Cardiac muscle cell (in vitro differentiated cells and primary cell): ENCODE measurements at regions not wholly inside any gene's neighbourhood (a gene's known extent, or its start where the extent isn't known, plus 50 kb on each side); places are given as distances from the start of the nearest gene placed in this dataset.

ENCODE experiments used
- DNase-seq, 2 donors: peaks; one replicate each; pipeline versions ENCODE4 v3.0.0 to v3.0.0-alpha.2; 2010 to 2017; ENCODE audit warnings: low read depth in 1 of 2, low spot score in 1 of 2
- H3K27ac ChIP-seq: fragments of 200-600 bp; sonication (generic); 2 replicates; pipeline ENCODE4 v1.5.1; 2016
- H3K27me3 ChIP-seq: fragments of 200-600 bp; sonication (generic); 2 replicates; pipeline ENCODE4 v1.6.0; 2016; ENCODE audit warnings: control low read depth
- H3K36me3 ChIP-seq: fragments of 200-600 bp; sonication (generic); 2 replicates; pipeline ENCODE4 v1.5.1; 2016; ENCODE audit warnings: control low read depth
- H3K4me1 ChIP-seq: fragments of 200-600 bp; sonication (generic); 2 replicates; pipeline ENCODE4 v1.8.1; 2017; ENCODE audit warnings: low read depth, mild to moderate bottlenecking, mixed run types
- H3K4me3 ChIP-seq: fragments of 200-600 bp; sonication (generic); 2 replicates; pipeline ENCODE4 v1.5.1; 2016; ENCODE audit warnings: mild to moderate bottlenecking
- H3K9me3 ChIP-seq: fragments of 200-600 bp; sonication (generic); 2 replicates; pipeline ENCODE4 v1.5.1; 2017; ENCODE audit warnings: low read depth, mild to moderate bottlenecking, control low read depth
- CTCF ChIP-seq: IDR thresholded peaks from 2 replicates; pipeline ENCODE4 v1.5.1; 2012; ENCODE audit warnings: low read depth, mild to moderate bottlenecking, low read length

GRCh38 chr19:30117636-30118145 is 175.7 kb downstream of the URI1 start:
- Histone ChIP-seq H3K9me3 (no peaks in the 10 kb centered on the region), H3K4me1 (no peaks in the 10 kb centered on the region)

GRCh38 chr19:30118221-30118620 is 176.2 kb downstream of the URI1 start:
- no peaks in the 10 kb centered on the region for H3K27me3 ChIP-seq
- no peak overlapping the region for H3K27ac ChIP-seq
- no peak for TF ChIP-seq CTCF
- no peak for DNase-seq
- no peaks in the 10 kb centered on the region for H3K36me3 ChIP-seq
- H3K4me3 ChIP-seq, result no peak overlapping the region
- no peaks in the 10 kb centered on the region for H3K4me1 ChIP-seq
- H3K9me3 ChIP-seq, result no peaks in the 10 kb centered on the region

More at GRCh38 chr19:30117636-30118145, 175.7 kb downstream of the URI1 start:
- no peak overlapping the region for H3K4me3 ChIP-seq
- H3K36me3 ChIP-seq, result no peaks in the 10 kb centered on the region
- no peak overlapping the region for H3K27ac ChIP-seq
- no peak for DNase-seq
- no peak for TF ChIP-seq CTCF
- no peaks in the 10 kb centered on the region for H3K27me3 ChIP-seq

DNA sequence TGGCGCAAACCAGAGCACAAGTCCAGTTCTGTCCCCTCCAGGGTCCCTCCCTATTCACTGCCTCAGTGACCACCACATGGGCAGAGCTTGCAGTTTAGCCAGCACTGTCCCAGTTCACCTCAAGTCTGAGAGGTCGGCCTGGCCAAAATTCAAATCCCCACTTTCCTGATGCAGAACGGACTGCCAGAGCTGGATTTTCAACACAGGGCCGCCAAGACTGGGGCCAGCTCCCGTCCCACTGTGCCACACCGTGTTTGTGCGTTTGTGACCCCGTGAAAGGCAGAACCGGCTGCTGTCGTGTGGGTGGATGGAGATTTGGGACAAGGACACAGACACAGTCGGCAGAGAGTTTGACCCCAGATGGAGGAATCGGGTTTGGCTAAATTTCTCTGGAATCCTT is 176.7 kb downstream of the URI1 start:
- no peaks in the 10 kb centered on the region for H3K9me3 ChIP-seq
- no peak for DNase-seq
- H3K27me3 ChIP-seq, result no peaks in the 10 kb centered on the region
- H3K27ac ChIP-seq, result no peak overlapping the region
- TF ChIP-seq CTCF, result no peak
- H3K4me3 ChIP-seq, result no peak overlapping the region
- H3K36me3 ChIP-seq, result no peaks in the 10 kb centered on the region
- H3K4me1 ChIP-seq, result no peaks in the 10 kb centered on the region

DNA sequence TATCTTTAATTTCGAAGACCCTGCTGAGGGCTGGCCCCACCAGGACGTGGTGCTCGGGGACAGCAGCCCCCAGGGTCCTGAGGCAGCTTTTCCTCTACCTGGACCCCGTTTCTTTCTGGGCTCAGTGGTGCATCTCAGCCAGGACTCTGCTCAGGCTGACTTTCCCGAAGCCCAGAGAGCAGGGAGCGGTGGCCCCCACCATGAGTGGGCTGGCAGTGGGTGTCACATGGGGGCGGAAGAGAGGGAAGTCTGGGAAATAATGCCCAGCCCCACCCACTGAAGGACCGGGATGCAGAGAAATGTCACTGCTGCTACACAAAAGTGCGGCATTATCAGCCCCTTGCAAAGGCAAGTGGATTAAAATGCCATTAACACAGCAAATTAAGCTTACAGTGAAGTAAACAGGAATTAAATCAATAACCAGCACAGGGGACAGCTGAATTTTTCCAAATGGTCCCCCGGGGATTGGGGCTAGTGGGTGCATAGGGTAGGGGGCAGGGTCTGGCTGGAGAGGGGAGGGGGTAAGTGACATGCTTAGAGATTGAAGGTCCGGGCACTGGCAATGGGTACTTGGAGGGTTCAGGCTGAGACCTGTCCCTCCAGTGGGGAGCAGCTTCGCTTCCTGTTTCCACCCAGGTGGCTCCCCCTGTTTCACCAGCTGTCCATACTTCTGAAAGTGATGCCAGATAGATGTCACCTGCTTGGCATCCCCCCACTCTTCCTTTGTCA is 177.3 kb downstream of the URI1 start:
- TF ChIP-seq CTCF, result no peak
- H3K27me3 ChIP-seq, result no peaks in the 10 kb centered on the region
- no peak overlapping the region for H3K27ac ChIP-seq
- no peak overlapping the region for H3K4me3 ChIP-seq
- no peaks in the 10 kb centered on the region for H3K36me3 ChIP-seq
- H3K4me1 ChIP-seq, result no peaks in the 10 kb centered on the region
- no peak for DNase-seq
- H3K9me3 ChIP-seq, result no peaks in the 10 kb centered on the region

- Histone ChIP-seq H3K27ac (no peak overlapping the region), H3K4me1 (no peaks in the 10 kb centered on the region), H3K4me3 (no peak overlapping the region), H3K9me3 (no peaks in the 10 kb centered on the region), H3K36me3 (no peaks in the 10 kb centered on the region), H3K27me3 (no peaks in the 10 kb centered on the region)
- no peak for TF ChIP-seq CTCF
- no peak for DNase-seq
Observed at GRCh38 chr19:30120860-30121484, 178.9 kb downstream of the URI1 start.
